GM18511 (cell line): ENCODE measurements at regions not wholly inside any gene's neighbourhood (a gene's known extent, or its start where the extent isn't known, plus 50 kb on each side); places are given as distances from the start of the nearest gene placed in this dataset.
"Not testable (repeated sequence)": the region's sequence is repeated elsewhere in the genome, so short reads cannot be mapped to it uniquely, and the experiment has no call there.

ENCODE experiments used
- ATAC-seq: cut with Tn5 transposase; IDR thresholded peaks from one replicate; pipeline ENCODE4 v1.9.1; 2021; ENCODE audit warnings: mild to moderate bottlenecking, moderate library complexity; ENCODE audit not compliant: unreplicated experiment

DNA sequence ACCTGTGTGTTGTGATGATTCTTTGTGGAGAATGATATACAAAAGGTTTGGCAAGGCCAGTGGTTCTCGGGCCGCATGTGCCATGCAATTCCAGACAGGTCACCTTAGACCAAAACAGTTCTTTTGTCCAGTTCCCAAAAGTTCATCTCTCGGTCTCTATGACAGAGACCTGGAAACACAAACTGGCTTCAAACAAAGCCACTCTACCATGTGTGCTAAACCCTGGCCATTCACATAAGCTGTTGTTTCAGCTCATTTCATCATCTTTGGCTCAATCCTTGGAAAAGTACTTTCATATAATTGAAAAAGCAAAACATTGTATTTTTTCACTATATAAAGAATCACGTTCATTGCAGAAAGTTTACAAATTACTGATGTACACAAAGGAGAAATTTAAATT is 210.5 kb upstream of the SEMA6A start:
- ATAC-seq, result no peak

DNA sequence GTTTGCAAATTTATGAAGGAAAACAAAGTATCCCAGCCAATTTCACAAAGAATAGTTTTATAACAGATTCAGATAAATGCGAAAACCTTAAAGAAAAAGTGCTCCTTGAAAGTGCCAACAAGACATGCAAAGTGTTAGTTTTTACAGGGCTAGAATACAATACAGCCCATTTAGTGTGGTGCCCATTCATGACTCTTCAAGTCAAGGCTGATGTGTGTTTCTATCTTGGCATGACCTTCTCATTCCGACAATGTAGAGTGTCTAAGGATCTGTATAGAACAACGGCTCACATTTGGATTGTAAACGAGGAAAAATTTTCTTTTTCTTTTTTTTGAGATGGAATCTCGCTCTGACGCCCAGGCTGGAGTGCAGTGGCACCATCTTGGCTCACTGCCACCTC is 205.2 kb upstream of the SEMA6A start:
- ATAC-seq, result no peak

DNA sequence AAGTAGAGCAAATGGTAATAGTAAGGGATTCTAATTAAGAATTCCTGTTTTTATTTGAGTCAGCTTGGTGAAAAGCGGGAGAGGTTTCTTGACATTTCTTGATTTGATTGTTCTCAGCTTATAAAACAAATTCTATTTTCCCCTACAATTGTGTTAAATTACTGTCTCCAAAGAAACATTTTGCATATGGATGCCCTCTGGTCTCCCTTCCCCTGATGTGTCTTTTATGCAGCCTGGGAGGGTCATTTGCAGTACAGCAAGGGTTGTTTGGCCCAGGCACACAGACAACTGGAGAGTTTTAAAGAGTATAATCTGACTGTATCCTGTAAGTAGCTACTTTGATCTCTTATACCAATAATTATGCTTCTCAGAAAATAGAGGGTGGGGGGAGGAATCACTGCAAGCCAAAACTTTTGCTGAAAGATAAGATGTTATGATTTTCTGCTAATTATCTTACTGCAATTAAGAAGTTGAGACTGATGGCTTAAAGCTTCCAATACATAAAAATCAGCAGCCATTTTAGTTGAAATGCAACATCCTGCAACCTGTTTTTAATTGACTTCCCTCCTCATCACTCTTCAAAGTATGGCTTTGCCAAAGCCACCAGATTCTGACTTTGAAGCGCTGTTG is 204.1 kb upstream of the SEMA6A start:
- ATAC-seq, result no peak

DNA sequence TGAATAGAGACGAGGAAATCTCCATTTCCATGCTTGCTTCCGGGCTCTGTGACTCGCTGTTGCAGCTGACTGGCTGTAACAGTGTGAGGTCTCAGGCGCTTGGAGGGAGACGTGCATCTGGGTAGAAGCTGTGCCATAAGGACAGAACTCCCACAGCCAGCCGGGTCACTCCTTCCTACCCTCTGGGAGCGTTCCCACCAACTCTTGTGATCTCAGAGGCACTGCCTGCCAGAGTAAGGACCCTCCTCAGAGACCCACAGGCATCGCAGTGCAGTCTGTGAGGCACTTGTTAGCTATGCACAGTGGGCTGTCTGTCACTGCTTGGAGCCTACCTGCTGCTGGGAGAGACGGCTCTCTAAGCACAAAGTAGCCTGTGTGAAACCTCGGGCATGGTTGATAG is 203.4 kb upstream of the SEMA6A start:
- no peak for ATAC-seq

DNA sequence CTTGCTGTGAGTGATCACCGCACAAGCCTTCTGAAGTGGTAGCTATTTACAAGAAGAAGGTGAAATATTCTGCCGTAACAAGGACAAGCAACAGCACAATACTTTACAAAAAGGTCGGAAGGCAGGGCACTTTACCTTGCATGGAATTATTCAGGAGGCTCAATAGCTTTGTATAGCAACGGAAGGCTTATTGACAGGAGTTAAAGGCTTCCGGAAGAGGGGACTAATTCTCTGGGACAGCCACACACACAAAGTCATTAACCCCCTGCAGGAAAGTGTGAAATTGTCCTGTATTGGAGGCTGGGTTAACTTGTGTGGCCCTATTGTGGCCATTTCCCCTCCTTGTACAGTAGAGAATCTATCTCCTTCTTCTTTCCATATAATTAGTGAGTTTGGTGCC is 199.3 kb upstream of the SEMA6A start:
- ATAC-seq, result no peak

DNA sequence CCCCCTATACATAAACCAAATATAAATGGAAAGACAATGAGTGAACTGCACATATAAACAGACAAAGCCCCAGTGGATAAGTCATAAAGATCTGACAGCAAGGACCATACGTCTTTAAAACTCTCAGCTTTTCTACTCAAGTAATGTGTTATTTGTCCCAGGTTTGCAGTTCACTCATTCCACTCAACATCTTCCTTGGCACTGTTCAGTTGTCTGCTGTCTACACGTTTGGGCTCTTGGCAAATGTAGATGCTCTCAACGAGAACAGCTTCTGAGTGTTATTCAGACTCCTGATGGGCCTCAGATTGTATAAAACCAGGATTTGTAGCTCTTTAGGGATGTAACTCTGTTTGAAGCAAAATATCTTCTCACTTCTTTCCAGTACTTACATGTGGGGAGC is 198.2 kb upstream of the SEMA6A start:
- no peak for ATAC-seq

DNA sequence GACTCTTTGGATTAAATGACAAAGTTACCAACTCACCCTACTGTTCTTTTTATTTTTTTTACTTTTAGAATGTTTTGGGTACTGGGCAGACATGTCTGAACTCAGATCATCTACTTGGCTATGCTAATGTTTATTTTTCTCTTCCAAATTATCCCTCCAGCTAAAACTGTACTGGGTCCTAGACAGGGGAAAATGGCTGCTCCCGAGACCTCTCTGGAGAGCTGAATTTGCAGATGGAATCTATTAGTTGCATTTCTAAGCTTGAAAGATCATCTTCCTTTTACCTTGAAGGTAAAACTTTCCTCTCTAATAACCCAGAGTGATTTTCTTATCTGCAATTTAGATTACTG is 197.5 kb upstream of the SEMA6A start:
- ATAC-seq, result no peak

DNA sequence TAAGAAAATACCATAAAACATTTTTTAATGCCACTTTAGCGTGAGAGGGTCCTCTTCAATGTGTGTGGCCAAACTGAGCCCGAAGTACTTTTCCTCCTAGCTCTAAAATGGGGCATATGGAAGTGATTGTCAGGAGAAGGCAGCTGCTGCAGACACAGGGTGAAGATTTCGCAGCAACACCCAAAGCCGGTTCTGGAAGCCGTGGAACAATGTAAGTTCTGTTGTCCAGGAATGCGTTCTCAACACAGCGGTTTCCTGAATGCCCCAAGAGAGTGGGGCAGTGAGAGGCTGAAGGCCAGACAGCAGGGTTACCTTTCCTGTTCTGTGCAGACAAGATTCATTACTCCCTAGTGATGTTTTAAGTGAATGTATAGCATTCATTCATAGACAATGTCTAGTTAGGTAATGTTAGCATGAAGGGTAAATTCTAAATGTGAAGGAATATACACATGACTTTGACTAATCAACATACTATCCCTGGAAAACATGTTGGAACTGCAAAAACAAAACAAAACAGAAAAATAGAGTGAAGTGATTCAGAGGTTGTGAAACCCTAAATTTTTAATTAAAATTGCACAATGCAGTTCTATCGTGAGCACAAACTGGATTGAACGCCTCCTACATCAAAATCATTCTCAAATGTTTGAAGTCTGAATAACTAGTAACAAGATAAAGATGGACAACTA is 197.0 kb upstream of the SEMA6A start:
- no peak for ATAC-seq

DNA sequence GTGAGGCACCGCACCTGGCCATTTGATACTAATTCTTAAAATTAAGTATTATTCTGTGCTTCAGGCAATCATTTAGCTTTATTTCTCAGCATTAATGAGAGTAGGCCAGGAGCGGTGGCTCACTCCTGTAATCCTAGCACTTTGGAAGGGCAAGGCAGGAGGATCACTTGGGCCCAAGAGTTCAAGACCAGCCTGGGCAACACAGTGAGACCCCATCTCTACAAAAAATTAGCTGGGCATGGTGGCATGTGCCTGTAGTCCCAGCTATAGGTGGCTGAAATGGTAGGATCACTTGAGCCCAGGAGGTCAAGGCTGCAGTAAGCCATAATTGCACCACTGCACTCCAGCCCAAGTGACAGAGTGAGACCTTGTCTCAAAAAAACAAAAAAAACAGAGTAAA is 195.3 kb upstream of the SEMA6A start:
- ATAC-seq, result not testable (repeated sequence)

DNA sequence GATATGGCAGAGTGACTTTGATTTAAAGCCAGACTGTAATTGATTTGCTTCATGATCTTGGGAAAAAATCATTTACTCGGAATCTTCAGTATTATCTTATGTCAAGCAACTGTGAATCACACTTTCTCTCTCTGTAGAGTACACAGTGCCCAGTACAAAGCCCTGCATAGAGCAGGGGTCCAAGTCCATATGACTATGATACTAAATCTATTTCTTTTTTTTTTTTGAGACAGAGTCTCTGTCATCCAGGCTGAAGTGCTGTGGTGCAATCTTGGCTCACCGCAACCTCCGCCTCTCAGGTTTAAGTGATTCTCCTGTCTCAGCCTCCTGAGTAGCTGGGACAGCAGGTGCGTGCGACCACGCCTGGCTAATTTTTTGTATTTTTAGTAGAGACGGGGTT is 194.8 kb upstream of the SEMA6A start:
- ATAC-seq, result no peak

DNA sequence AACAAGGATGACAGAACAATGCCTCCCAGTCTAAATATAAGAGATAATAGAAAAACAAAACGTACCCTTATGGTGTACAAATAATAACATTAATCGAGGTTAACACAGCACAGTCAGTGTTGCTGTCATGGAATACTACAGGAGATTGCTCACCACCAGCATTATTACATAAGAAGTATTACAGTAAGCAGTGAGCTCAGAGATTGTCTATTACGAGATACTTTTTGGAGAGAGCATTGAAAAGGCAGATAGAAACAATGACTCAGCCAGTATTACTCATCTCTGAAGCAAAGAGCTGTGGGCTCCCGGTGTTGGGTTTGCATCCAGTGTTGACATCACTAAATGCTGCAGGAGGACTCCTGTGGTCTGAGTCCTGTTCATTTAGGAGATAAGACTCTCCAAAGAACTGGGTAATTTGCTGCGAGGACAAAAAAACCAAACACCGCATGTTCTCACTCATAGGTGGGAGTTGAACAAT is 191.9 kb upstream of the SEMA6A start:
- peak; percentile 55 for ATAC-seq

DNA sequence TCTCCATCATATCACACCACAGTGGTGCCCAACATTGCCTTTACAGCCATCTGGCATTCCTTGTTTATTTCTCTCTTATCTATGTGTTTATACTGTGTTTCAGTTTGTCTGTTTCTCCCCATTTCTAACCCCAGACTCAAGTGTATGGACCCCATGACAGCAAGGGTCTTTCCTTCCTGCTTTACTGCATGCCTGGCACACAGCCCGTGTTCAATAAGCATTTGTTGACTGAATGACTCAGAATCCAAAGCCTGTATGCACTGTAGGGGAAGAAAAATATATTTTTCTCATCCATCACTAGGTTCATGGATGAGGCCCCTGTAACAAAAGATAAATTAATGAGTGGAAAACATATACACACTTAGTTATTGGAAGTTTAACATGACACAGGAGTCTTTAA is 190.8 kb upstream of the SEMA6A start:
- ATAC-seq, result no peak

DNA sequence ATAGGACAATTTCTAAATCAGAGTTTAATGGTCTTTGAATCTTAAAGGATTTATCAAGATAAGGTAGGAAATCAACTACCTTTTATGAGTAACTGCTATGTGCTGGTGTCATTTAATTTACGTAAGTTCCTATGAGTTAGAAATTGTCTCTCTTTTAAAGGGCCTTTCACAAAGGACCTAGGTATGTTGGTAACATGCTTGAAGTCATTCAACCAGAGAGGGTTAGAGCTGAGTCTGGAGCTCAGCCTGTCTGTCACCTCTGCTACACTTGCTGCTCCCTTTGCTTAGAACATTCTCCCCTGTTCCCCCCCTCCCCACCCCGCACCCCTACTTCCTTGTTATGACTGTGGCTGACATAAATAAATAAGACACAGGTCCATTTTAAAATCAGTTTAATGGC is 190.3 kb upstream of the SEMA6A start:
- no peak for ATAC-seq

DNA sequence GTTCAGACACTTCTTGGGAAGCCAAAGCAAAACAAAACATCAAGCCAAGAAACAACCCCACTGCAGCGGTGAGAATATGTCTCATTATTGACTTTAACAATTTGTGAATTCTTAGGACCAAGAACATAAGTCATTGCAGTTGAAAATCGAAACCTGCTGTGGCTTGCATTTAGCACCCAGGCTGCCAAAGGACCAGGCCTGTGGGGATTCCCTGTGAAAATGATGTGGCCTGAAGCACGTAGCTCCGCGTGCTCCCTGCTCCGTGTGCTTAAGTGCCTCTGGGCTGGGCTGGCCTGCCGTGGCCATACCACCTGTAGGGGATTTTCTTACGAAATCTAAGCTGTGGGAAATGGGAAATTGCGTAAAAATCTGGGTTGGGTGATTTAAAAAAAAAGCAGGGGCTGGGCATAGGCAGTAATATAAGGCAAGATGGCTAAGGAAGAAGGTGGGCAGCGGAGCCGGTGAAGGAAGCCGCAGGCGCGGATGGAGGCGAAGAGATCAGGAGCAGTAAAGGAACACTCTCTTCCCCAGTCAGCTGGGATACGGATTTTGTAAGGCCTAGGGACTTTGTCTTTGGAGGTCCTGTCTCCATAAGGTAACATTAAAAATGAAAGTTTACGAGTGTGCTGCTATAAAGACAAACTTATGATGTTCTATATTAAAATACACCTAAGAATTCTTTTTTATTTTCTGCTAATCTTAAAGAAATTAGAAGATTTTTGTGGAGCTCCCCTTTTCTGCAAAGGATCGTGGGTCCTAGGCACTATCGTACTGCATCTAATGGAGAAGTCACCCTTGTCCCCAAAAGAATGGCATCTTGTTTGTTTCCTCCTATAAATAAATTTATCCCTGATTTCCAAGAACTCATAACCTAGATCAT is 189.6 kb upstream of the SEMA6A start:
- ATAC-seq, result peak; percentile 79

DNA sequence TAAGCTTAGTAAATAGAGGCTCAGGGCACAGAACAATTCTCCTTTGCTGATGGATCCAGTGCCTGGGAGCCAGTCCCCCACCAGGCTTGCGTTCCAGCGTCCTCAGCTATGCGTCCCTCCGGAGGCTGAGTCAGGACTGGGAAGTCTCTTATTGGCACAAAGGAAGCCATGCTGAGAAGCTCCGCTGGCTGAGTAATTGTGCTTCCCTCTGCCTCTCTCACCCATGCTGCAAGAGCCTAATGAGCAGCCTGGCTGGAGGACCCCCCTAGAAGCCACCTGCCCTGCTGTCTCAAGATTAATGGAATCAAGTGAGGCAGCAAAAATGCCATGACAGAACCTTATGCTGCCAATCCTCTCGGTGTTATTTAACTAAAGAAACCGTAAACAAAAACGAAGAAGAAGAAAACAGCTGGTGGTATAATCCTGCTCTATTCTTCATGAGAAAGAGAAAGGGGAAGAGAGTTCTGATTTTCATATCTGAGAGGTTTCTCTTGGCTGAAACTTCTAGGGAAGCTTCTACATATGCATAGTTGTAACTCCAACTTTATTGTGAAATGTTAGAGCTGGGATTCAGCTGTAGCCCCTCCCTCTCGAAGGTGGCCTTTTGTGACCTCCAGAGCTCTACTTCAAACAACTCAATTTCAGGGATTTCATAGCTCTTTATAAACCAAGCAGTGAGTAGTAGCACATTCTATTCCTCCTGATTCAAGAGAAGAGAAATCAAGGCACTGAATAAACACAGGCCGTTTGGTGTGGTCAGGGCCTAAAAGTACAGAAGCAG is 185.4 kb upstream of the SEMA6A start:
- ATAC-seq, result no peak

DNA sequence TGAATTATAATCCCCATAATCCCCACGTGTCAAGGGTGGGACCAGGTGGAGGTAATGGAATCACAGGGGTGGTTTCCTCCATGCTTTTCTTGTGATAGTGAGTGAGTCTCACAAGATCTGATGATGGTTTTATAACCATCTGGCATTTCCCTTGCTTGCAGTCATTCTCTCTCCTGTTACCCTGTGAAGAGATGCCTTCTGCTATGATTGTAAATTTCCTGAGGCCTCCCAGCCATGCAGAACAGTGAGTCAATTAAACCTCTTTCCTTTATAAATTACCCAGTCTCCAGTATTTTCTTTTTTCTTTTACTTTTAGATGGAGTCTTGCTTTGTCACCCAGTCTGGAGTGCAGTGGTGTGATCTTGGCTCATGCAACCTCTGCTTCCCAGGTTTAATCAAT is 182.7 kb upstream of the SEMA6A start:
- ATAC-seq, result no peak

DNA sequence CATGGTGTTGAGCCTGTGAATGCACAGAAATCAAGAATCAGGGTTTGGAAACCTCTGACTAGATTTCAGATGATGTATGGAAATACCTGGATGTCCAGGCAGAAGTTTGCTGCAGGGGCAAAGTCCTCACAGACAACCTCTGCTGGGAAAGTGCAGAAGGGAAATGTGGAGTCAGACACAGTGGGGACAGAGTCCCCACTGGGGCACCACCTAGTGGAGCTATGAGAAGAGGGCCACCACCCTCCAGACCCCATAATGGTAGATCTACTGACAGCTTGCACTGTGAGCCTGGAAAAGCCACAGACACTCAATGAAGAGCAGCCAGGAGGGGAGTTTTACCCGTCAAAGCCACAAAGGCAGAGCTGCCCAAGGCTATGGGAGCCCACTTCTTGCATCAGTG is 181.9 kb upstream of the SEMA6A start:
- ATAC-seq, result no peak

DNA sequence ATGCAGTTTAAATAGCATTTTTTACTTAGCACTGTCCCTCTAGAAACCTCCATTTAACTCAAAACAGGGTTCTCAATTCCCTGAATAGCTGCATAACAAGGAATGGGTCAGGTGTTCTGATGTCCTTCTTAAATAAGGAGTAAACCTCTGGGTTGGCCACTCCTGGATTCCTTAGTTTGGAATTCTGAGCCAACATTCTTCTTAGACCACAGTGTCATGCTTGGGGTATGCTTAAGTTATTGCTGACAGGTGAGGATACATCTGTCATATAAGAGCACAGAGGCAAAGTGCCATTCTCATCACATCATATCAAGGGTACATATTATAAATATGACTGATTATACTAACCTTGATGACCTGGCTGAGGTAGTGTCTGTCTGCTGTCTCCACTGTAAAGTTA is 179.9 kb upstream of the SEMA6A start:
- no peak for ATAC-seq

DNA sequence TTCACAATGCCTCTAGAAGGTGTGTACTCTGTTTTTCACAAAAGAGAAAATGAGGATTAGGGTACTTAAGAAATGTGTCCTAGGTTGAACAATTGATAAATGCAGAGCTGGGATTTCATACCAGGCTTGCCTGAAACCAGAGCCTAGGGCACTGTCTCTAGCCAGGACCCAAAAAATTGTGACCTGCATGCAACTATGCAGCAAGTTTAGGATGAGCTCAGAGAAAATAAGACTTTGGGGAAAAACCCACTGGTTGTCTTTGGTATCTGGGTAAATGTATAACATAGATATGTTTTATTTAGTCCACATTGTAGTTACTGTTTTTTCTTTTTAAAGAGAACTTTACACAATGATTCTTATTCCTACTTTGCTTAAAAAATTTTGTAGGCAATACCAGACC is 177.1 kb upstream of the SEMA6A start:
- no peak for ATAC-seq

DNA sequence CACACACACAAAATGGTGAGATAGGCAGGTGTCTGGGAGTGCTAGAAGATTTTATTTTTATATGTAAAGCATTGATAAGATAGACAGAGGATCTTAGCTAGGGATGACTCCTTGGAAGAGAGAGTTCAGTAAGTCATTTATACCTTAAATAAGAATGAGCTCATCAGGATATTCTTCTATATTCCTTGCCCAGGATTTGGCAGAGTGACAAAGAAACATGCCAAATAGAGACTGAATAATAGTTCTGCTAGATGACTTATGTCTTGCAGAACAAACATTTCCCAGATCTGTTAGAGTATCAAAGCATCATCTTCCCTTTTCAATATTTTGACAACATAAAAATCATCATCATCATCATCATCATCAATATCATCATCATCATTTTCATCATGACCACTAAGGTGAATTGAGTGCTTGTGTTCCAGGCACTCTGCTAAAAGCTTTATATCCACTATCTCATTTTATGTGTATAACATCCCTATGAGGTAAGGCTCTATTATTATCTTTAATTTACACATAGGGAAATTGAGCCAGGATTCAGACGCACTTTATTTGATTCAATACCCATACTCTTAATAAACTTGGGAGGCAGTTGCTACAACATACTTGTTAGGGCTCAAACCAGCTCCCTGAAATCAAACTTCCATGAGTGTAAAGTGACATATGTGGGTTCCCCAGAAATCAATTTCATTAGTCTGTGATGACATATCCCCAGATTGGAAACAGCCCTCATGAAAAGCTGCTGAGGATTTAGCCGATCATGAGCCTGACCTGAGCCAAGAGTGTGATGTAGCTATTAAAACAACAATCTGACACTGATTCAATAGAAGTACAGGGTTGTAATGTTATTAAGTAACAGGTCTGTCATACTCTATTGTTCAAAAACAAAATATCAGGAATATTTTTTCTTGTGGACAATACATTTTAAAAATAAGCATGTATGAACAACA is 176.3 kb upstream of the SEMA6A start:
- ATAC-seq, result no peak
